ENCODE measurements at regions not wholly inside any gene's neighbourhood (a gene's known extent, or its start where the extent isn't known, plus 50 kb on each side); places are given as distances from the start of the nearest gene placed in this dataset.
"Not testable (repeated sequence)": the region's sequence is repeated elsewhere in the genome, so short reads cannot be mapped to it uniquely, and the experiment has no call there.

DNA sequence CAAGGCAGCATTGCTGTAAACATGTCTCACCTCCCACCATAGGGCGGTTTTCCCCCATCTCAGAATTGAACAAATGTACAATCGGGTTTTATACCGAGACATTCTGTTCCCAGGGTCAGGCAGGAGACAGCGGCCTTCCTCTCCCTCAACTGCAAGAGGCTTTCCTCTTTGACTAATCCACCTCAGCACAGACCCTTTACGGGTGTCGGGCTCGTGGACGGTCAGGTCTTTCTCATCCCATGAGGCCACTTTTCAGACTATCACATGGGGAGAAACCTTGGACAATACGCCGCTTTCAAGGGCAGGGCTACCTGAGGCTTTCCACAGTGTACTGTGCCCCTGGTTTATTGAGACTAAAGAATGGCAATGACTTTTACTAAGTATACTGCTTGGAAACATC lies 57.7 kb upstream of the CCZ1B start:
- TF ChIP-seq POLR2A (IDR thresholded peaks at IDR 0.05) = not testable (repeated sequence)
- TF ChIP-seq, protein P1, sequence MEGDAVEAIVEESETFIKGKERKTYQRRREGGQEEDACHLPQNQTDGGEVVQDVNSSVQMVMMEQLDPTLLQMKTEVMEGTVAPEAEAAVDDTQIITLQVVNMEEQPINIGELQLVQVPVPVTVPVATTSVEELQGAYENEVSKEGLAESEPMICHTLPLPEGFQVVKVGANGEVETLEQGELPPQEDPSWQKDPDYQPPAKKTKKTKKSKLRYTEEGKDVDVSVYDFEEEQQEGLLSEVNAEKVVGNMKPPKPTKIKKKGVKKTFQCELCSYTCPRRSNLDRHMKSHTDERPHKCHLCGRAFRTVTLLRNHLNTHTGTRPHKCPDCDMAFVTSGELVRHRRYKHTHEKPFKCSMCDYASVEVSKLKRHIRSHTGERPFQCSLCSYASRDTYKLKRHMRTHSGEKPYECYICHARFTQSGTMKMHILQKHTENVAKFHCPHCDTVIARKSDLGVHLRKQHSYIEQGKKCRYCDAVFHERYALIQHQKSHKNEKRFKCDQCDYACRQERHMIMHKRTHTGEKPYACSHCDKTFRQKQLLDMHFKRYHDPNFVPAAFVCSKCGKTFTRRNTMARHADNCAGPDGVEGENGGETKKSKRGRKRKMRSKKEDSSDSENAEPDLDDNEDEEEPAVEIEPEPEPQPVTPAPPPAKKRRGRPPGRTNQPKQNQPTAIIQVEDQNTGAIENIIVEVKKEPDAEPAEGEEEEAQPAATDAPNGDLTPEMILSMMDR (IDR thresholded peaks at IDR 0.05 in 4 of 5, conservative IDR thresholded peaks at IDR 0.05 in 1 of 5) = not testable (repeated sequence)

Data from gastrocnemius medialis (tissue), 4 donors.